ENCODE measurements at regions not wholly inside any gene's neighbourhood (a gene's known extent, or its start where the extent isn't known, plus 50 kb on each side); places are given as distances from the start of the nearest gene placed in this dataset.
"Not testable (repeated sequence)": the region's sequence is repeated elsewhere in the genome, so short reads cannot be mapped to it uniquely, and the experiment has no call there.

- no peaks in the 10 kb centered on the region for H3K9me3 Mint-ChIP-seq
Observed at GRCh38 chr5:36528588-36528987, 77.8 kb upstream of the SLC1A3 start.

GRCh38 chr5:36529142-36529541 lies 77.3 kb upstream of the SLC1A3 start:
- Mint-ChIP-seq H3K4me1 (no peaks in the 10 kb centered on the region), H3K4me3 (no peak overlapping the region), H3K27me3 (peaks cover 18% of the 10 kb centered on the region), H3K36me3 (ENCODE audit: low read depth) (no peaks in the 10 kb centered on the region), H3K9me3 (no peaks in the 10 kb centered on the region), H3K27ac (no peak overlapping the region)
- ATAC-seq (replicated peaks) = no peak

More at GRCh38 chr5:36528588-36528987, 77.8 kb upstream of the SLC1A3 start:
- ATAC-seq (replicated peaks) = no peak
- H3K27me3 Mint-ChIP-seq = peaks cover 18% of the 10 kb centered on the region
- H3K27ac Mint-ChIP-seq = no peak overlapping the region
- H3K36me3 Mint-ChIP-seq (ENCODE audit: low read depth) = no peaks in the 10 kb centered on the region
- H3K4me1 Mint-ChIP-seq = no peaks in the 10 kb centered on the region
- no peak overlapping the region for H3K4me3 Mint-ChIP-seq

- Mint-ChIP-seq H3K27ac (no peak overlapping the region), H3K27me3 (peaks cover 21% of the 10 kb centered on the region)
Observed at GRCh38 chr5:36530215-36530614, 76.2 kb upstream of the SLC1A3 start.

GRCh38 chr5:36531401-36531800 lies 75.0 kb upstream of the SLC1A3 start:
- Mint-ChIP-seq H3K4me3 (no peak overlapping the region), H3K27me3 (peaks cover 21% of the 10 kb centered on the region), H3K36me3 (ENCODE audit: low read depth) (no peaks in the 10 kb centered on the region), H3K9me3 (no peaks in the 10 kb centered on the region), H3K4me1 (no peaks in the 10 kb centered on the region), H3K27ac (no peak overlapping the region)
- no peak for ATAC-seq (replicated peaks)

More at GRCh38 chr5:36530215-36530614, 76.2 kb upstream of the SLC1A3 start:
- Mint-ChIP-seq H3K36me3 (ENCODE audit: low read depth) (no peaks in the 10 kb centered on the region), H3K4me3 (no peak overlapping the region), H3K9me3 (no peaks in the 10 kb centered on the region), H3K4me1 (no peaks in the 10 kb centered on the region)
- ATAC-seq (replicated peaks) = no peak

- peaks cover 16% of the 10 kb centered on the region for H3K27me3 Mint-ChIP-seq
- H3K36me3 Mint-ChIP-seq (ENCODE audit: low read depth) = no peaks in the 10 kb centered on the region
- no peak for ATAC-seq (replicated peaks)
- no peak overlapping the region for H3K27ac Mint-ChIP-seq
- no peaks in the 10 kb centered on the region for H3K4me1 Mint-ChIP-seq
- H3K9me3 Mint-ChIP-seq = no peaks in the 10 kb centered on the region
- no peak overlapping the region for H3K4me3 Mint-ChIP-seq
Observed at GRCh38 chr5:36535378-36535777, 71.0 kb upstream of the SLC1A3 start.

GRCh38 chr5:36535859-36536615 lies 70.4 kb upstream of the SLC1A3 start:
- ATAC-seq (replicated peaks) = no peak

GRCh38 chr5:36536616-36537005 lies 69.8 kb upstream of the SLC1A3 start:
- ATAC-seq (replicated peaks) = no peak
- Mint-ChIP-seq H3K4me1 (no peaks in the 10 kb centered on the region), H3K9me3 (no peaks in the 10 kb centered on the region), H3K36me3 (ENCODE audit: low read depth) (no peaks in the 10 kb centered on the region), H3K27me3 (peaks cover 13% of the 10 kb centered on the region), H3K27ac (no peak overlapping the region), H3K4me3 (no peak overlapping the region)

More at GRCh38 chr5:36535859-36536615, 70.4 kb upstream of the SLC1A3 start:
- H3K36me3 Mint-ChIP-seq (ENCODE audit: low read depth) = no peaks in the 10 kb centered on the region
- H3K4me1 Mint-ChIP-seq = no peaks in the 10 kb centered on the region
- peaks cover 13% of the 10 kb centered on the region for H3K27me3 Mint-ChIP-seq
- no peaks in the 10 kb centered on the region for H3K9me3 Mint-ChIP-seq
- no peak overlapping the region for H3K27ac Mint-ChIP-seq
- H3K4me3 Mint-ChIP-seq = no peak overlapping the region

GRCh38 chr5:36537724-36538123 lies 68.7 kb upstream of the SLC1A3 start:
- Mint-ChIP-seq H3K4me1 (no peaks in the 10 kb centered on the region), H3K27me3 (peaks cover 10% of the 10 kb centered on the region), H3K9me3 (no peaks in the 10 kb centered on the region), H3K27ac (no peak overlapping the region), H3K4me3 (no peak overlapping the region), H3K36me3 (ENCODE audit: low read depth) (no peaks in the 10 kb centered on the region)
- no peak for ATAC-seq (replicated peaks)

GRCh38 chr5:36552651-36553393 lies 53.6 kb upstream of the SLC1A3 start:
- Mint-ChIP-seq H3K4me1 (no peaks in the 10 kb centered on the region), H3K9me3 (no peaks in the 10 kb centered on the region), H3K36me3 (ENCODE audit: low read depth) (no peaks in the 10 kb centered on the region), H3K27me3 (no peaks in the 10 kb centered on the region), H3K4me3 (no peak overlapping the region), H3K27ac (no peak overlapping the region)
- ATAC-seq (replicated peaks) = no peak

GRCh38 chr5:36555035-36555434 lies 51.4 kb upstream of the SLC1A3 start:
- not testable (repeated sequence) for H3K27ac Mint-ChIP-seq; ATAC-seq (replicated peaks); H3K27me3 Mint-ChIP-seq; H3K9me3 Mint-ChIP-seq; H3K4me3 Mint-ChIP-seq; H3K4me1 Mint-ChIP-seq; H3K36me3 Mint-ChIP-seq (ENCODE audit: low read depth)
